KG1 (cell line): ENCODE measurements at regions not wholly inside any gene's neighbourhood (a gene's known extent, or its start where the extent isn't known, plus 50 kb on each side); places are given as distances from the start of the nearest gene placed in this dataset.
"Not testable (repeated sequence)": the region's sequence is repeated elsewhere in the genome, so short reads cannot be mapped to it uniquely, and the experiment has no call there.

ENCODE experiments used
- DNase-seq: peaks from one replicate; lab custom pipeline; 2025; lab: John Stamatoyannopoulos, UW

GRCh38 chr2:118387509-118387908 is 299.2 kb downstream of the INSIG2 start:
- no peak for DNase-seq

DNA sequence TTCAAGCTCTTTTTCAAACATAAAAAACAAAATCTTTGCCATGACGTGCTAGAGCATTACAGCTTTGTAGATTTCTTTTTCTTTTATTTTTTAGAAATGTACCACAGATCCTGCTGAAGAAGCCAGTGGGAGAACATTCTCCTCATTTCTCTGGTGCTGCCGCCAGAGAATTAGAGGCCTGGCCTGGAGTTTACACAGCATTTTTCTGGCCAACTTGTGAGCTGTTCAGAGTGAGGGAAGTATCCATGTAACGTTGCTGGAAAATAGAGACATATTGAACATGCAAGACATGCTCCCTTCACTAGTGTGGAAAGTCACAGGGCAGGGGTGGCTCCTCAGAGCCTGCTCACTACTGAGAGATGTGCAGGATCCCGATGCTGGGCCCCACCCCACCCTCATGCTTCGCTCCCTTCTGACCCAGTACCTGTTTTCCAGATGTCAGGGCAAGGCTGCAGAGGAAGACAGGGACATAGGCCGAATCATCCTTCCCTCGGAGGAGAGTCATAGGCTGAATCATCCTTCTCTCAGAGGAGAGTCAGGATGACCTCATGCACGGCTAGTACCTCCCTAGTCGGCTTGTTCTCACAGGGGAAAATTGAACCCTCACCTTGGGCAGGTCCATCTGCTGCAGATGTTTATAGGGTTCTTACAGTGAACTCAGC is 298.5 kb downstream of the INSIG2 start:
- DNase-seq = no peak

GRCh38 chr2:118380915-118381653 is 292.8 kb downstream of the INSIG2 start:
- DNase-seq = no peak

- no peak for DNase-seq
These were observed 287.7 kb downstream of the INSIG2 start for GRCh38 chr2:118375907-118376485.

GRCh38 chr2:118374974-118375755 is 286.9 kb downstream of the INSIG2 start:
- no peak for DNase-seq

GRCh38 chr2:118372886-118373830 is 284.9 kb downstream of the INSIG2 start:
- DNase-seq = no peak

GRCh38 chr2:118371515-118371914 is 283.2 kb downstream of the INSIG2 start:
- DNase-seq = no peak

DNA sequence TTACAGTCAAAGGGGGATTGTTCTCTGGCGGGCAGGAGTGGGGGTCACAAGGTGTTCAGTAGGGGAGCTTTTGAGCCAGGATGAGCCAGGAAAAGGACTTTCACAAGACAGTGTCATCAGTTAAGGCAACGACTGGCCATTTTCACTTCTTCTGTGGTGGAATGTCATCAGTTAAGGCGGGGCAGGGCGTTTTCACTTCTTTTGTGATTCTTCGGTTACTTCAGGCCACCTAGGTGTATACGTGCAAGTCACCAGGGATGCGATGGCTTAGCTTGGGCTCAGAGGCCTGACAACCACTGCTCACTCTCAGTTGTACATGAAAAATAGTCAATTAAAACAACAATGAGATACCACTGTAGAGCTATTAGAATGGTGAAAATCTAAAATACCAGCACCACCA is 281.2 kb downstream of the INSIG2 start:
- not testable (repeated sequence) for DNase-seq

DNA sequence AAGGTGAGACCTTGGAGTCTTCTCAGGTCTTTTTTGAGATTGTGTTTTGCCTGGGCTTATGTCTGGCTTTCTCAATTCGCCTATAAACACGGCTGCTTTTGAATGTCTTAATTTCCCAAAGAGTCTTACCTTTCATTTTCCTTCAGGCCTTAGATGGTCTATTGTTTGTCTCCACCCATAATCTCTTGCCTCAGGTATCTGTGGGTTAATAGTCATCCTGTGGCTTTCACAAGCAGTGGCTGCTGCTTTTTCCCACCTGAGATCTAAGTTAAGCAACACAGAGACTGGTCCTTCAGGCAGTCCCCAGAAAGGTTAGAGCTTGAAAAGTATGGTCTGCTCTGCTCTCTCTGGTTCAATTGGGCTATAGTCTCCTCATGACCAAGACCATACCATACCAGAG is 275.3 kb downstream of the INSIG2 start:
- DNase-seq = no peak

DNA sequence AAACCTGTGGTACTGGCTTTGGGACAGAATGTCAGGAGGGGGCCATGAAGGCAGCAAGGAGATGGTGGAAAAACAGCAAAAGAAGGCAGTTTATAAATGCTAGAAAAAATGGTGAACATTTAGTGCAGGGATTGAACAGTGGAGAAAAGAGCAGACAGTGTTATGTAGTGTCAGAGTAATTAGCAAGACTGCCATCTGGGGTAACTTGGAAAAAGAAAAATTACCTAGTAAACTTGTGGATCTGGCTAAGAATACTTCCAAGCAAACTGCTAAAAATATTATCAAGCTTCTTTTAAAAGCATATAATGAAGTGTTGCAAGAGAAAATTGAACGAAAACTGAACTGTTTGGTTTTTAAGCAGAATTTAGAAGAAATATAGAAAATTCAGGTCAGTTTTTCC is 267.8 kb downstream of the INSIG2 start:
- DNase-seq = no peak

DNA sequence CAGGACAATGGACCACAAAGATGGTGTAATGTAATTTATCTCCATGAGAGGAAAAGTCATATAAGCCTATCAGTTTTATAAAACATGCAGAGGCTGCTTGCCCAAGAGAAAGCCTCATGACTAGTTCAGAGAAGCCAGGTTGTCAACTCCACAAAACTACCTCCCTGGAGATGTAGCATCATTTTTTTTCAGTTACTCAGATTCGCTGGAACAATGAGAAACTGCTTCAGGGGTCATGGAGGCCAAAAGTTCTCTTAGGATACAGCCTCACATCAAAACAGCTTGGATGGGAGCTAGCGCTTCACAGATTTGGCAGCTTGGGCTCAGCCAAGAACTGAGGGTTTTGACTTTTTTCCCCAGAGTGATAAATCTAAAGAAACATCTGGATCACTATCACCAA is 263.5 kb downstream of the INSIG2 start:
- no peak for DNase-seq

DNA sequence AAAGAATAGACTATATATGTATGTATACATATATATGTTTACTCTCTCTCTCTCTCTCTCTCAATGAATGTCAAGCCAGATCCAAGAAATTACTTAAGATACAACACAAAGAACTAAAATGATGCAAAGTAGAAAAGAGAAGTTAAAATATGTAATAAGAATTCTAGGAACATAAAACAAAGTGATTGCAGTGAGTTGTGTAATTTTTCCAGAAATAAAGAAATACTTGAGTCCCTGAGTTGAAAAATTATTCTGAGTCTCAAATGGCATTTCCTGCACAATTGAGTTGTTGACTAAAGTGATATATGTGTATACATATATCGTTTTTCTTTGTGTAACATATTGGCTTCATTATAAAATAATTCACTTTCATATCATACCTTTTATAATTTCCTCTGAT is 262.4 kb downstream of the INSIG2 start:
- no peak for DNase-seq

DNA sequence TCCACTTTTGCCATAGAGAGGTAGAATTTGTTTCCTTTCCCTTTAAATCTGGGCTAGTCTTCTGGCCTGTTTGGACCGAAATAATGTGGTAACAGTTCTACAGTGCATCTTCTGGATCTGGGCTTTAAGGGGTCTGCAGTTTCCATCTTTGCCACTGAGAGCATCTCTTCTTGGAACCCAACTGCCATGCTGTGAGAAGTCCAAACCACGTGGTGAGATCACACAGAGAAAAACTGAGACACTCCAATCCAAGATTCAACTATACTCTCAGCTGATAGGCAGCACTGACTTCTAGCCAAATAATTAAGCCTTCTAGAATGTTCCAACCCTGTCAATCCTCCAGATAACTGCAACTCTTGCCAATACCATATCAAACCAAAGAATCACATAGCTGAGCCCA is 261.1 kb downstream of the INSIG2 start:
- DNase-seq = no peak

GRCh38 chr2:118348380-118349034 is 260.2 kb downstream of the INSIG2 start:
- no peak for DNase-seq

DNA sequence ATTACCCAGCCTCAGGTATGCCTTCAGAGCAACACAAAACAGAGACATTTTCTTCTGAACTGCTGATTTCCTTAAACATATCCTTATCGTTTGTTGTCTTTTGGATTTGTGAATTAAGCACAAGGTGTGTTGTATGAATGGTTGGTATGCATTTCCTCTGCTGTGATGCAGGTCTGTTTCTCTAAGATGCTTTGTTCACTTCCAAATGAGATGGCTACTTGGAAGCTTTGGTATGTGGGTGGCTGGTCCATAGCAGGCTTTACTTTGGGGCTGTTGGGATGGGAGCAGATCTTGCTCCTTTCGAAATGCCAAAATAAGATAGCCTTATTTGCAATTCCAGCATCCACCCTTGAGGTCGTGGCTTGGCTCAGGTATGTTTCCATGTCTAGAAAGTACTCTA is 257.2 kb downstream of the INSIG2 start:
- no peak for DNase-seq

DNA sequence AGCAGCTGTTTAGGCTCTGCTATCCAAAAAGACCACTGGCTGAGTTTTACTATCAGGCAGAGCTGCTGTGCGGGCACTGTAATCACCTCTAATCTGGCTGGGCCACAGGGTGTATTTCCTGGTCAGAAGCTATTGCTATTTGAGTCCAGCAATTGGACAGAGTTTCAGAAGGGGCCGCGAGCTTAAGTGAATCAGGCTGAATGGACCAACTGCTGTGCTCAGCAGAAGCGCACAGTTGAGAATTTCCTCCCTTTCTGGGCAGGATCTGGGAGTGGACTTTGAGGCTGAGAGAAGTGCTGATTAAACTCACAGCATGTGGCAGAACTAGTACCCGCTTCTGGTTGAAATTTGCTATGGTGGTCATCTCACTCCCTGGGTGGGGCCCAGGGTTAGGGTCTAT is 251.8 kb downstream of the INSIG2 start:
- no peak for DNase-seq

- DNase-seq = no peak
These were observed 251.1 kb downstream of the INSIG2 start for GRCh38 chr2:118339386-118339785.

- no peak for DNase-seq
These were observed 245.4 kb downstream of the INSIG2 start for GRCh38 chr2:118333664-118334063.

- no peak for DNase-seq
These were observed 237.2 kb downstream of the INSIG2 start for GRCh38 chr2:118325321-118325955.

DNA sequence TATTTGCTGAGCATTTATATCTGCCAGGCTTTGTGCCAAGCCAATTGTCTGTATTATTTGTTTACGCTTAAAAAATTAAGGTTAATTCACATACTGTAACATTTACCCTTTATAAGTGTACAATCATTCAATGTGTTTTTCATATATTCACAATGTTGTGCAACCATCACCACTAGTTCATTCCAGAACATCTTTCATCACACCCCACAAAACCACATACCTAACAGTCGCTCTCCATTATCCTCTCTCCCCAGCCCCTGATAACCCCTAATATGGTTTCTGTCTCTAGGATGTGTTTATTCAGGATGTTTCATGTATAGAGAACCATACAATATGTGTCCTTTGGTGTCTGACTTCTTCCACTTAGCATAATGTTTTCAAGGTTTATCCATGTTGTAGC is 234.1 kb downstream of the INSIG2 start:
- DNase-seq = no peak
